ENCODE measurements at regions not wholly inside any gene's neighbourhood (a gene's known extent, or its start where the extent isn't known, plus 50 kb on each side); places are given as distances from the start of the nearest gene placed in this dataset.

- no peak for TF ChIP-seq CTCF (IDR thresholded peaks at IDR 0.05; ENCODE audit: poor library complexity)
- no peak for TF ChIP-seq EZH2phosphoT487 (IDR thresholded peaks at IDR 0.05; ENCODE audit: low read depth, severe bottlenecking, unreplicated experiment)
These were observed 118.3 kb upstream of the DSEL start for GRCh38 chr18:67634631-67635338.

Data from hepatocyte (in vitro differentiated cells).